ENCODE measurements at regions not wholly inside any gene's neighbourhood (a gene's known extent, or its start where the extent isn't known, plus 50 kb on each side); places are given as distances from the start of the nearest gene placed in this dataset.

- FAIRE-seq (peak; percentile 79), ATAC-seq (peak; percentile 90)
- TF ChIP-seq RCOR1 (conservative IDR thresholded peaks at IDR 0.05; ENCODE audit: low read depth, low read length) (no peak), RELB (IDR thresholded peaks at IDR 0.05; ENCODE audit: low read depth) (no peak), ETV6 (conservative IDR thresholded peaks at IDR 0.05 in 1 of 2, IDR thresholded peaks at IDR 0.05 in 1 of 2; ENCODE audit: borderline replicate concordance in 1 of 2, low read depth in 1 of 2) (peak in 1 of 2 experiments; percentile 33; a peak in 1 of 4 replicates), IRF4 (IDR thresholded peaks at IDR 0.05; ENCODE audit: low read depth, low read length) (peak; percentile 93), POLR2AphosphoS2 (IDR thresholded peaks at IDR 0.05; ENCODE audit: low read depth, low read length) (no peak), CBX5 (IDR thresholded peaks at IDR 0.05; ENCODE audit: low read depth) (peak; percentile 79; the same call in 1 of the 2 replicates), TCF12 (IDR thresholded peaks at IDR 0.05; ENCODE audit: low read depth, low read length) (0 out of 2 replicates have a peak, but pooled peaks have one; percentile 7), POU2F2 (IDR thresholded peaks at IDR 0.05; ENCODE audit: borderline replicate concordance, low read depth, low read length) (no peak), MTA2 (IDR thresholded peaks at IDR 0.05; ENCODE audit: low read depth) (peak; percentile 32; the same call in 1 of the 2 replicates), ATF2 (IDR thresholded peaks at IDR 0.05; ENCODE audit: low read length) (peak; percentile 89), CREM (IDR thresholded peaks at IDR 0.05; ENCODE audit: low read depth) (peak; percentile 45; the same call in 1 of the 2 replicates), EP300 (IDR thresholded peaks at IDR 0.05; ENCODE audit: borderline replicate concordance in 1 of 2, control insufficient read depth in 1 of 2, low read depth in 2 of 2, low read length in 2 of 2) (peak in 1 of 2 experiments; percentile 30; a peak in 1 of 4 replicates), SMAD5 (IDR thresholded peaks at IDR 0.05; ENCODE audit: low read depth) (no peak), JUNB (IDR thresholded peaks at IDR 0.05) (peak; percentile 95), FOXM1 (IDR thresholded peaks at IDR 0.05; ENCODE audit: low read depth, low read length) (peak; percentile 42; the same call in 1 of the 2 replicates), NR2C1 (IDR thresholded peaks at IDR 0.05) (no peak), WRNIP1 (IDR thresholded peaks at IDR 0.05; ENCODE audit: borderline replicate concordance, low read depth, low read length) (no peak), RAD21 (IDR thresholded peaks at IDR 0.05; ENCODE audit: insufficient read depth, low read depth, low read length) (no peak), TCF7 (IDR thresholded peaks at IDR 0.05; ENCODE audit: borderline replicate concordance) (no peak), MEF2A (IDR thresholded peaks at IDR 0.05; ENCODE audit: insufficient read depth, low read depth, low read length) (0 out of 2 replicates have a peak, but pooled peaks have one; percentile 24), HDAC2 (IDR thresholded peaks at IDR 0.05) (no peak), TBL1XR1 (IDR thresholded peaks at IDR 0.05; ENCODE audit: low read depth, low read length) (no peak)
- TF ChIP-seq, protein P1, sequence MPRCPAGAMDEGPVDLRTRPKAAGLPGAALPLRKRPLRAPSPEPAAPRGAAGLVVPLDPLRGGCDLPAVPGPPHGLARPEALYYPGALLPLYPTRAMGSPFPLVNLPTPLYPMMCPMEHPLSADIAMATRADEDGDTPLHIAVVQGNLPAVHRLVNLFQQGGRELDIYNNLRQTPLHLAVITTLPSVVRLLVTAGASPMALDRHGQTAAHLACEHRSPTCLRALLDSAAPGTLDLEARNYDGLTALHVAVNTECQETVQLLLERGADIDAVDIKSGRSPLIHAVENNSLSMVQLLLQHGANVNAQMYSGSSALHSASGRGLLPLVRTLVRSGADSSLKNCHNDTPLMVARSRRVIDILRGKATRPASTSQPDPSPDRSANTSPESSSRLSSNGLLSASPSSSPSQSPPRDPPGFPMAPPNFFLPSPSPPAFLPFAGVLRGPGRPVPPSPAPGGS (IDR thresholded peaks at IDR 0.05; ENCODE audit: borderline replicate concordance, insufficient read depth, low read depth, low read length, poor library complexity, severe bottlenecking): peak; percentile 26
Observed at GRCh38 chr10:10869592-10869991, 148.1 kb upstream of the CELF2 start.

More at GRCh38 chr10:10869592-10869991, 148.1 kb upstream of the CELF2 start:
- Histone ChIP-seq H3K9ac (ENCODE audit: control insufficient read depth, insufficient read depth, low read length) (no peak overlapping the region), H3K9me3 (replicated peaks; ENCODE audit: control insufficient read depth, insufficient read depth, low read length) (no peaks in the 10 kb centered on the region; the same call in 2 of the 3 replicates), H3K36me3 (ENCODE audit: control insufficient read depth in 2 of 2, insufficient read depth in 2 of 2, low read length in 1 of 2) (no peaks in the 10 kb centered on the region), H3K4me1 (ENCODE audit: control insufficient read depth, insufficient read depth, low read length) (0 out of 2 replicates have a peak, but pooled peaks cover 4% of the 10 kb centered on the region), H3K79me2 (ENCODE audit: control insufficient read depth, insufficient read depth, low read length) (no peaks in the 10 kb centered on the region), H3K4me2 (ENCODE audit: control insufficient read depth, insufficient read depth) (no peak overlapping the region), H3K27me3 (replicated peaks in 1 of 2; ENCODE audit: control insufficient read depth in 2 of 2, insufficient read depth in 2 of 2, low read length in 1 of 2) (peaks cover 0 to 4% of the 10 kb centered on the region in 2 experiments; a peak in 1 of 4 replicates), H4K20me1 (ENCODE audit: control insufficient read depth, insufficient read depth) (no peaks in the 10 kb centered on the region), H3K4me3 (no peak overlapping the region), H2AFZ (ENCODE audit: control insufficient read depth, low read depth, low read length) (no peak overlapping the region), H3K27ac (ENCODE audit: control insufficient read depth, insufficient read depth) (no peak overlapping the region)
- RAD21 ChIA-PET (ENCODE audit: unreplicated experiment): no interaction called here
- POLR2A ChIA-PET: no interaction called here
- peak; percentile 31 for DNase-seq (ENCODE audit: low read depth, low spot score)
- intact Hi-C loops (cut with micrococcal nuclease; ENCODE audit: unreplicated experiment) (no loop called here), in situ Hi-C loops (cut with MboI) (no loop called here)
- WGBS (ENCODE audit: insufficient coverage, insufficient replicate concordance, low lambda C conversion rate, missing lambda C conversion rate): 0% methylated on average over 4 of the region's 4 CpGs
- SMC1A ChIA-PET (ENCODE audit: uncharacterized antibody, unreplicated experiment): no interaction called here
- no TSS peak for BruUV-seq (replicated peaks)
- CTCF ChIA-PET: no interaction called here
